HG02763 (cell line): ENCODE measurements at regions not wholly inside any gene's neighbourhood (a gene's known extent, or its start where the extent isn't known, plus 50 kb on each side); places are given as distances from the start of the nearest gene placed in this dataset.
A peak's percentile ranks its signal among the peaks of the same experiment; 100 is the strongest.
"Not testable (repeated sequence)": the region's sequence is repeated elsewhere in the genome, so short reads cannot be mapped to it uniquely, and the experiment has no call there.

Experiments
- ATAC-seq: cut with Tn5 transposase; IDR thresholded peaks from one replicate; pipeline ENCODE4 v1.9.1; 2021; ENCODE audit warnings: mild to moderate bottlenecking, moderate library complexity; ENCODE audit not compliant: unreplicated experiment

GRCh38 chr1:192476802-192477298, 98.7 kb upstream of the RGS1 start:
- ATAC-seq, result peak; percentile 74

GRCh38 chr1:192477630-192478029, 97.9 kb upstream of the RGS1 start:
- peak; percentile 56 for ATAC-seq

GRCh38 chr1:192485692-192486436, 89.7 kb upstream of the RGS1 start:
- ATAC-seq, result no peak

GRCh38 chr1:192488058-192488457, 87.5 kb upstream of the RGS1 start:
- ATAC-seq, result no peak

GRCh38 chr1:192489047-192489446, 86.5 kb upstream of the RGS1 start:
- ATAC-seq, result no peak

- peak; percentile 76 for ATAC-seq
Measured at GRCh38 chr1:192489748-192490147, 85.8 kb upstream of the RGS1 start.

DNA sequence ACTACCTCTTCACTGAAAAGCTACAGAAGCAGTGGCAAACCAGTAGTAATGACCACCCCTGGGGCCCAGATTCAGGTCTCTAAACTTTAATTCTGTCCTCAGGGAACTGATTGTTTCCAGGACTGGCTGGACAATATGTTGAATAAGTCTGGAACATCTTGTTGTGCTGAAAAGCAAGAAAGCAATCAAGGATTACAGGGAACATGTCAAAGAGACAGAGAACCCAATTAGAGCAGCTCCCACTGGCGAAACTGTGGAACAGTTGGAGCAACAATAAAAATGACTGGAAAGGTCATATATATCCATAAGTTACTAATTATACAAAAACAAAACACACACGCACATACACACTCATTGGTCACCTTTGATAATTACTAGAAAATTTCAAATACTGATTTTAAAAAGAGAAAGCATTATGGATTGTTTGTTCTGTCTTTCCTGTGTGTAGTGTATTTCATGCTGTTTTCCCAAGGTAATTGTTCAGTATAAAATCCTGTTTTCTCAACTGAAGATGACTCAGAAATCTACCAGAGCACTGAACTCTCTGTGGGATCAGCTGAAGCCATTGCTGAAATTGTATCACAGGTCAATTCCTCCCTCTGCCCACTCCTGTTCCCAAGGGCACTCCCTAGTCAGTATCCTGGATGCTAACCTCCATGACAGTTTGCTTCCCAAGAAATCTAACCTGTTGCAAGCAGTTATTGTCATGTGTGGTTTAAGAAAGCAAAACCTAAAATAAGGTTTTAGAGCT, 83.6 kb upstream of the RGS1 start:
- no peak for ATAC-seq

DNA sequence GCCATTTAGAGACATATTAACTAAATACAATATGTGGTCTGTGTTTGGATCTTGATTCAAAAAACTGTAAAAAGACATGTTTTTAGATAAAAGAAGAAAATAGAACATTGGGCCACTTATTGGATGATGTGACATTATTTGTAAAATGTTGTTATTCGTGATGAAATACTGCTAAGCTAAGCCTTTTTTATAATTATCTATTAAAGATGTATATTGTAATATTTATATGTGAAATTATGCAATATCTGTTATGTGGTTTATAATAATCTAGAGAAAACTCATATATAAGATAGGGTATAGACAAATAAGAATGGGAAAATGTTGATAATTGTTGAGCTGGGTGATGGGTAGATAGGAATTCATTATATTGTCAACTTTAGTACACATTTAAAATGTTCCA, 82.0 kb upstream of the RGS1 start:
- no peak for ATAC-seq

DNA sequence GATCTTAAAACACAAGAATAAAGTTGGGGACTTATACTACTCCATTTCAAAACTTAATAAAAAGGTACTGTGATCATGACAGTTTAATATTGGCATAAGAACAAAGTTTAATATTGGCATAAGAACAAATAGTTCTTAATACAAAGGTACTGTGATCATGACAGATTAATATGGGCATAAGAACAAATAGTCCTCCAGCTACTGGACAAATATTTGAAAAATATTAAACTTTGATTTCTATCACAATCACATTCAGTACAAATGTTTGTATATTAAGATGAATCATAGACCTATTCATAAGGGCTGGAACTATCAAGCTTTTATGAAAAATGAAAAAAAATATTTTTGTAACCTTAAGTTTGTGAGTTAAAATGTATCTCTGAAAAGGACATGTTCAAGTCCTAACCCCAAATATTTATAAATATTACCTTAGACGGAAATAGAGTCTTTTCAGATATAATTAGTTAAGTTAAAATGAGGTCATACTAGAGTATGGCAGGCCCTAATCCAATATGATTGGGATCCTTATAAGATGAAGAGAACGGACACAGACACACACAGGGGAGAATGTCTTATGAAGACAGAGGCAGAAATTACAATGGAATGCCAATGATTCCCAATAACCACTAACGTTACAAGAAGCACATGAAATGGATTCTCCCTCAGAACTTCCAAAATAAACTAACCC, 79.1 kb upstream of the RGS1 start:
- no peak for ATAC-seq

- no peak for ATAC-seq
Measured at GRCh38 chr1:192497214-192497794, 78.3 kb upstream of the RGS1 start.

DNA sequence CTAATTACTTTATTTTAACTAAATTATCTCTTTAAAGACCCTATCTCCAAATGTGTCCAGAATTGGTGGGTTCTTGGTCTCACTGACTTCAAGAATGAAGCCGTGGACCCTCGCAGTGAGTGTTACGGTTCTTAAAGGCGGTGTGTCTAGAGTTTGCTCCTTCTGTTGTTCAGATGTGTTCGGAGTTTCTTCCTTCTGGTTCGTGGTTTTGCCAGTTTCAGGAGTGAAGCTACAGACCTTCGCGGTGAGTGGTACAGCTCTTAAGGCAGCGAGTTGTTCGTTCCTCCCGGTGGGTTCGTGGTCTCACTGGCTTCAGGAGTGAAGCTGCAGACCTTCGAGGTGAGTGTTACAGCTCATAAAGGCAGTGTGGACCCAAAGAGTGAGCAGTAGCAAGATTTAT, 77.5 kb upstream of the RGS1 start:
- ATAC-seq, result not testable (repeated sequence)

DNA sequence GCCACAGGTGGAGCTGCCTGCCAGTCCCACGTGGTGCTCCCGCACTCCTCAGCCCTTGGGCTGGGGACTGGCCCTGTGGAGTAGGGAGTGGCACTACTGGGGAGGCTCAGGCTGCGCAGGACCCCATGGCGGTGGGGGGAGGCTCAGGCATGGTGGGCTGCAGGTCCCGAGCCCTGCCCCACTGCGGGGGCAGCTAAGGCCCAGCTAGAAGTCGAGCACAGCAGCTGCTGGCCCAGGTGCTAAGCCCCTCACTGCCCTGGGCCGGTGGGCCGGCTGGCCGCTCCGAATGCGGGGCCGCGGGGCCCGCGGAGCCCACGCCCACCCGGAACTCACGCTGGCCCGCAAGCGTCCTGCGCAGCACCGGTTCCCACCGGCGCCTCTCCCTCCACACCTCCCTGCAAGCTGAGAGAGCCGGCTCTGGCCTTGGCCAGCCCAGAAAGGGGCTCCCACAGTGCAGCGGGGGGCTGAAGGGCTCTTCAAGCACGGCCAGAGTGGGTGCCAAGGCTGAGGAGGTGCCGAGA, 76.5 kb upstream of the RGS1 start:
- not testable (repeated sequence) for ATAC-seq

GRCh38 chr1:192500541-192500940, 75.0 kb upstream of the RGS1 start:
- ATAC-seq, result not testable (repeated sequence)

- ATAC-seq, result peak; percentile 94
Measured at GRCh38 chr1:192506741-192507155, 68.8 kb upstream of the RGS1 start.

- no peak for ATAC-seq
Measured at GRCh38 chr1:192512426-192513162, 63.0 kb upstream of the RGS1 start.

DNA sequence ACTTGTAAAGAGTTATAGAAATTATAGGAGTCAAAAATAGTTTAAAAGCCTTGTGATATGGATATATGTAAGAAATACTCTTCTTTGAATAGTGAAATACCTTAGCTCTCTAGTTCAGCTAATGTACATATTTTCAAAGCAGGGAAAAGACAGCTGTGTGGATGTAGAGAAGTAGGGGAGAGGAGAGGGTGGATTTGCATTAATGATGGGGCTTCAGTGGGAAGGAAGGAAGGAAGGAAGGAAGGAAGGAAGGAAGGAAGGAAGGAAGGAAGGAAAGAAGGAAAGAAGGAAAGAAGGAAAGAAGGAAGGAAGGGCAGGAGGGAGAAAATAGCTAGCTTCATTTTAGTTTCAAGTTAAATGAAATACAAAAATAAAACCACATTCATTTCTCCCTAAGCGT, 62.4 kb upstream of the RGS1 start:
- ATAC-seq, result no peak

DNA sequence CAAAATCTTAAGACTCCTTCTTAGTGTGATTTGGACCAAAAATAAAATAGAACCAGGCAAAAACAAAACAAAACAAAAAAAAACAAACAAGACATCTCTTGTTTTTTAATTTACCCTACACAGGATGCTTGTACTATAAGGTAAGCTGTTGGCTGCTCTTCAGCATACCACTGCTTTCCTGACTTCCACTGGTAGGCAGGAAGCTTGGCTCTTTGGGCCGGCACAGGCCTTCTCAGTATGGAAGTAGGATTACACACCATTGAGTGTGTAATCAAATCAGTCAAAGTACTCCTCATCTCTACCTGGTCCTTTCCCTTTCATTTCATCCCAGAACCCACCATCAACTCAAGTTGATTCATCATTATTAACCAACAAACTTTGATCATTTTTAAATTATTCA, 61.9 kb upstream of the RGS1 start:
- no peak for ATAC-seq

DNA sequence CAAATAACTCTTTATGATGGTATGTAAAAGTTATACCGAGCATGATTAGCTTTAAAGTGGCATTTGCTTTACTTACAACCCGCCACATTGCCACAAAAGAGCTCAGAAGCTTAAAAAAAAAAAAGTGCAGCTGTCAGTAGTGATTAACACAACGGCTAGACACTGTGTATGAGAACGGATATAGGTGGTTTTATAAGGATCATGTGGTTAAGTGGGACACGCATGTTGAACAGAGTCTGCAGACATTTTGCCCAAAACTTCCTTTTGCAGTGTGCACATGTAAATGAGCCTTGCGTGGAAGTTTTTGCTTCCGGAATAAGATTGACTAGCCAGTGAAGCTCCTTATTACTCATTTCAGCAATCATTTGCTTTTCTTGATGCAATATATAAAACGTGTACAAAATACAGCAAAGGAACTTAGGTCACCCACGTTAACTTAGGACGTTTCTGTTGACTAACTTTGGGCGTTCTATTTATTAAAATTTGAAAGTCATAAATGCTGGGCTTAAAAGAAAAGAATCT, 58.7 kb upstream of the RGS1 start:
- peak; percentile 97 for ATAC-seq

GRCh38 chr1:192517716-192518355, 57.7 kb upstream of the RGS1 start:
- not testable (repeated sequence) for ATAC-seq

- peak; percentile 42 for ATAC-seq
Measured at GRCh38 chr1:192518700-192519099, 56.9 kb upstream of the RGS1 start.
